SK-N-SH (cell line): ENCODE measurements at regions not wholly inside any gene's neighbourhood (a gene's known extent, or its start where the extent isn't known, plus 50 kb on each side); places are given as distances from the start of the nearest gene placed in this dataset.

Experiments
- CTCF ChIA-PET: fragments of 300-600, 350-600 bp; formaldehyde crosslinking; extraction: SDS; loops from one replicate; lab custom pipeline; 2021; lab: Yijun Ruan, JAX
- POLR2A ChIA-PET: fragments of 350-600 bp; sonication (Branson Sonifier 250); formaldehyde crosslinking; extraction: SDS; loops from one replicate; lab custom pipeline; 2020; ENCODE audit warnings: antibody characterized with exemption, inconsistent platforms; lab: Yijun Ruan, JAX
- DNase-seq: peaks from one replicate; pipeline ENCODE4 v3.0.0; 2012
- H2AFZ ChIP-seq: fragments of 200-600 bp; sonication (generic); 2 replicates; pipeline ENCODE4 v1.8.1; 2016; ENCODE audit warnings: antibody characterized with exemption, mild to moderate bottlenecking, low read depth
- H3F3A ChIP-seq: fragments of 200-600 bp; sonication (generic); replicated peaks from 2 replicates; pipeline ENCODE3; 2016; ENCODE audit warnings: antibody characterized with exemption, mild to moderate bottlenecking; ENCODE audit not compliant: insufficient read depth
- H3K27ac ChIP-seq, 2 experiments: fragments of 200-500 bp in 1 of 2; fragments of 200-600 bp in 1 of 2; sonication (Bioruptor generic) in 1 of 2; sonication (generic), shearing (Covaris generic) in 1 of 2; 2 replicates each; pipeline versions ENCODE4 v1.5.1 to v1.6.1; 2014 to 2016; ENCODE audit warnings: low read depth in 2 of 2, inconsistent platforms in 1 of 2, low read length in 1 of 2, mild to moderate bottlenecking in 1 of 2, mixed read lengths in 1 of 2
- H3K27me3 ChIP-seq: fragments of 200-600 bp; sonication (generic), shearing (Covaris generic); 2 replicates; pipeline ENCODE4 v1.6.1; 2016; ENCODE audit warnings: mixed run types; ENCODE audit not compliant: insufficient read depth
- H3K36me3 ChIP-seq, 2 experiments: fragments of 200-500 bp in 1 of 2; fragments of 200-600 bp in 1 of 2; sonication (Bioruptor generic) in 1 of 2; sonication (generic) in 1 of 2; replicated peaks in 1 of 2; 2 replicates each; pipeline versions ENCODE3 to v1.5.1; 2014 to 2016; ENCODE audit warnings: low read length in 1 of 2, mild to moderate bottlenecking in 1 of 2; ENCODE audit not compliant: insufficient read depth in 2 of 2, control insufficient read depth in 1 of 2
- H3K4me1 ChIP-seq, 2 experiments: fragments of 200-500 bp in 1 of 2; fragments of 200-600 bp in 1 of 2; sonication (Bioruptor generic) in 1 of 2; sonication (generic), shearing (Covaris generic) in 1 of 2; 2 replicates each; pipeline versions ENCODE4 v1.5.1 to v1.6.1; 2014 to 2016; ENCODE audit warnings: low read depth in 1 of 2, low read length in 1 of 2, mixed run types in 1 of 2; ENCODE audit not compliant: insufficient read depth in 2 of 2, control insufficient read depth in 1 of 2
- H3K4me2 ChIP-seq: fragments of 200-600 bp; sonication (generic), shearing (Covaris generic); 2 replicates; pipeline ENCODE4 v1.6.1; 2017; ENCODE audit warnings: mixed run types
- H3K4me3 ChIP-seq, 2 experiments: fragments of 200-500 bp in 1 of 2; fragments of 200-600 bp in 1 of 2; sonication (Bioruptor generic) in 1 of 2; sonication (generic), shearing (Covaris generic) in 1 of 2; 2 replicates each; pipeline versions ENCODE4 v1.5.1 to v1.8.1; 2014 to 2016; ENCODE audit warnings: low read depth in 2 of 2, inconsistent platforms in 1 of 2, low read length in 1 of 2, mild to moderate bottlenecking in 1 of 2, mixed read lengths in 1 of 2, moderate library complexity in 1 of 2
- H3K79me2 ChIP-seq: fragments of 200-600 bp; sonication (generic); 2 replicates; pipeline ENCODE4 v1.8.1; 2017; ENCODE audit warnings: mild to moderate bottlenecking; ENCODE audit not compliant: insufficient read depth
- H3K9ac ChIP-seq: fragments of 200-600 bp; sonication (generic); 2 replicates; pipeline ENCODE4 v1.6.1; 2017; ENCODE audit warnings: mixed run types
- H3K9me2 ChIP-seq: fragments of 200-600 bp; sonication (generic); 2 replicates; pipeline ENCODE4 v1.6.1; 2017; ENCODE audit warnings: mixed run types
- H3K9me3 ChIP-seq: fragments of 200-600 bp; sonication (generic); 2 replicates; pipeline ENCODE4 v1.6.1; 2017; ENCODE audit warnings: mixed run types, mild to moderate bottlenecking, moderate library complexity
- H4K20me1 ChIP-seq: fragments of 200-600 bp; sonication (generic); 2 replicates; pipeline ENCODE4 v1.6.1; 2017; ENCODE audit warnings: mild to moderate bottlenecking, mixed run types; ENCODE audit not compliant: insufficient read depth
- CTCF ChIP-seq: fragments of 200-600 bp; sonication (generic); IDR thresholded peaks from 2 replicates; pipeline ENCODE4 v1.6.1; 2017; ENCODE audit warnings: antibody characterized with exemption, mild to moderate bottlenecking, moderate library complexity
- ELF1 ChIP-seq: IDR thresholded peaks from 2 replicates; pipeline ENCODE4 v1.4.0; 2012
- EP300 ChIP-seq, 2 experiments: IDR thresholded peaks; 2 replicates each; pipeline versions ENCODE4 v1.4.0 to v1.6.1; 2012; ENCODE audit warnings: borderline replicate concordance in 1 of 2, low read depth in 1 of 2, low read length in 1 of 2
- EZH2phosphoT487 ChIP-seq: fragments of 200-600 bp; sonication (generic); IDR thresholded peaks from 2 replicates; pipeline ENCODE4 v1.6.1; 2017; ENCODE audit warnings: low read depth, mixed run types, mild to moderate bottlenecking, antibody characterized with exemption, moderate library complexity, borderline replicate concordance
- FOXM1 ChIP-seq: IDR thresholded peaks from 2 replicates; pipeline ENCODE4 v1.4.0; 2012; ENCODE audit warnings: low read depth, mild to moderate bottlenecking
- JUND ChIP-seq: IDR thresholded peaks from 2 replicates; pipeline ENCODE4 v1.4.0; 2012
- MAX ChIP-seq: IDR thresholded peaks from 2 replicates; pipeline ENCODE4 v1.4.0; 2012; ENCODE audit warnings: low read depth
- MXI1 ChIP-seq: IDR thresholded peaks from 2 replicates; pipeline ENCODE4 v1.6.1; 2012; ENCODE audit warnings: mild to moderate bottlenecking, low read depth, low read length, improper control_type of control experiment
- NFIC ChIP-seq: IDR thresholded peaks from 2 replicates; pipeline ENCODE4 v1.4.0; 2012; ENCODE audit warnings: borderline replicate concordance
- RAD21 ChIP-seq: IDR thresholded peaks from 2 replicates; pipeline ENCODE4 v1.6.1; 2012; ENCODE audit warnings: mild to moderate bottlenecking, low read length
- RFX5 ChIP-seq: IDR thresholded peaks from 2 replicates; pipeline ENCODE4 v1.6.1; 2012; ENCODE audit warnings: mild to moderate bottlenecking, improper control_type of control experiment, low read length
- RXRA ChIP-seq: IDR thresholded peaks from 2 replicates; pipeline ENCODE4 v1.4.0; 2012; ENCODE audit warnings: low read depth, mild to moderate bottlenecking, borderline replicate concordance
- TAF1 ChIP-seq: IDR thresholded peaks from 2 replicates; pipeline ENCODE4 v1.6.1; 2012; ENCODE audit warnings: low read depth, mild to moderate bottlenecking, low read length, moderate library complexity, borderline replicate concordance
- TEAD4 ChIP-seq: IDR thresholded peaks from 2 replicates; pipeline ENCODE4 v1.4.0; 2012; ENCODE audit warnings: mild to moderate bottlenecking, borderline replicate concordance; ENCODE audit not compliant: insufficient read depth
- YY1 ChIP-seq: IDR thresholded peaks from 2 replicates; pipeline ENCODE4 v1.4.0; 2012; ENCODE audit warnings: low read depth, mild to moderate bottlenecking
- WGBS: methylation state at CpG from one replicate; pipeline ENCODE4 v1.1.6; 2017; ENCODE audit warnings: low lambda C conversion rate; 5-methylcytosine and 5-hydroxymethylcytosine counted together

DNA sequence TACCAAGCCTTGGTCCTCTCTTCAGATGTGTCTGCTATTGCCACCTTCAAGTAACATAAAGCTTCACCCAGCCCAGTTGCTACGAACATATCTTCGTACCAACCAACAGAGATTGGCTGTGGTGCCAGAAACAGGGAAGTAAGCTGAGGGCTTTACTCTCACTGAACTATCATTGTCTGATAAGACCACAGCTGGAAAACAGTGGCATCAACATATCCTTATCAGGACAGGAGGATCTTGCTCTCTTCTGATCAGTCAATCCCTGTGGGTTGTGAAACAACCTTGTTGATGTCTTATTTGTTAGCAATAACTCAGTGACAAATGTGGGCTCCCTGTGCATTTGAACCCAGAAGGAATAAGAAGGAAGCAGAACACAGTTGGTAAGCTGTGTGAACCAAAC, 446.3 kb upstream of the MAF start (continued):
- TF ChIP-seq CTCF (no peak), EP300 (IDR thresholded peaks at IDR 0.05; ENCODE audit: borderline replicate concordance in 1 of 2, low read depth in 1 of 2, low read length in 1 of 2) (no peak), MXI1 (no peak), YY1 (no peak), NFIC (no peak), RAD21 (no peak)

DNA sequence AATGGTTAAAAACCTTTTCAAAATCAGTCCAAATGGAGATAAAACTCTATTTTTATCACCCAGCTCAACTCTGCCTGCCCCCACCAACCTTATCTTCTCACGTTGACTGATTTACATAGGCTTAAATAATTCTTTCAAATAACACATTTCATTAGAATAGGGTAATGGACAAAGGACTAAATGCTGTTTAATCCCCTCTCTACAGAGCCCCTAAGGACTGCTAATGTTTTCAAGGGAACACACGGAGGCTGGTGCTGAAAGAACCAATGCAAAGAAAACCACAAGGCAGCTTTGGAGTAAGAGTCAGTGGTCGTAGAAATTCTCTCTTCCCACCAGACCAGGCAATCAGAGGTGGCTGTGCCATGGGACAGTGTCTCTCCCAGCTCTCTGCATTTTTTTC, 445.7 kb upstream of the MAF start:
- POLR2A ChIA-PET, result no interaction called here
- DNase-seq, result no peak
- no peaks in the 10 kb centered on the region for H3K9me2 ChIP-seq
- 33% methylated on average over 3 of the region's 3 CpGs for WGBS
- TF ChIP-seq JUND (no peak), TAF1 (no peak), FOXM1 (no peak), EP300 (IDR thresholded peaks at IDR 0.05; ENCODE audit: borderline replicate concordance in 1 of 2, low read depth in 1 of 2, low read length in 1 of 2) (no peak), ELF1 (no peak), MAX (no peak), EZH2phosphoT487 (no peak), RFX5 (no peak), TEAD4 (no peak), CTCF (no peak), RXRA (no peak)
- H3K79me2 ChIP-seq, result no peaks in the 10 kb centered on the region
- no peak overlapping the region for H3K9ac ChIP-seq
- H3K4me3 ChIP-seq, result no peak overlapping the region
- no peaks in the 10 kb centered on the region for H3K36me3 ChIP-seq
- H3K9me3 ChIP-seq, result no peaks in the 10 kb centered on the region
- H4K20me1 ChIP-seq, result no peaks in the 10 kb centered on the region
- H3K4me1 ChIP-seq, result peaks cover 0 to 3% of the 10 kb centered on the region in 2 experiments; a peak in 2 of 4 replicates
- H3K4me2 ChIP-seq, result no peak overlapping the region
- CTCF ChIA-PET, result interaction anchor here (0.8 kb wide), 1 partner anchor 1922 kb away, joined by 3 read pairs; no protein-coding TSS in a partner anchor
- H3F3A ChIP-seq, result no peaks in the 10 kb centered on the region
- no peak overlapping the region for H2AFZ ChIP-seq
- H3K27me3 ChIP-seq, result no peaks in the 10 kb centered on the region
- no peak overlapping the region for H3K27ac ChIP-seq
